GM23248 (cell line): ENCODE measurements at regions not wholly inside any gene's neighbourhood (a gene's known extent, or its start where the extent isn't known, plus 50 kb on each side); places are given as distances from the start of the nearest gene placed in this dataset.

Experiments used
- EZH2 ChIP-seq: fragments of 200-600 bp; sonication (generic); IDR thresholded peaks from 2 replicates; pipeline ENCODE4 v1.6.1; 2018; ENCODE audit warnings: antibody characterized with exemption, mild to moderate bottlenecking; ENCODE audit not compliant: insufficient read depth, poor library complexity, severe bottlenecking
- EZH2phosphoT487 ChIP-seq: fragments of 200-600 bp; sonication (generic); IDR thresholded peaks from 2 replicates; pipeline ENCODE4 v1.6.1; 2018; ENCODE audit warnings: antibody characterized with exemption, moderate library complexity, mild to moderate bottlenecking, low read depth; ENCODE audit not compliant: insufficient read depth

- TF ChIP-seq EZH2: no peak
- TF ChIP-seq EZH2phosphoT487: no peak
These were observed 133.6 kb upstream of the CRHR1 start for GRCh38 chr17:45650561-45650960.
